Adrenal gland (tissue), 9 donors: ENCODE measurements at regions not wholly inside any gene's neighbourhood (a gene's known extent, or its start where the extent isn't known, plus 50 kb on each side); places are given as distances from the start of the nearest gene placed in this dataset.

ENCODE experiments used
- DNase-seq, 7 donors: peaks; one replicate each; pipeline ENCODE4 v3.0.0-alpha.2; 2019 to 2020
- H3K27ac ChIP-seq, 5 donors: fragments of 200-600 bp; sonication (generic) in 4 of 5; 1 replicate in 3 of 5; 2 replicates in 2 of 5; pipeline versions ENCODE4 v1.5.1 to v1.8.0; 2016 to 2020; ENCODE audit warnings: mild to moderate bottlenecking in 1 of 5
- H3K27me3 ChIP-seq: fragments of 200-600 bp; 2 replicates; pipeline ENCODE4 v1.8.0; 2021
- H3K36me3 ChIP-seq, 2 donors: fragments of 200-600 bp; replicated peaks in 1 of 2; 1 replicate in 1 of 2; 2 replicates in 1 of 2; pipeline versions ENCODE4 v1.5.1 to v1.8.0; 2018 to 2022
- H3K4me1 ChIP-seq, 2 donors: fragments of 200-600 bp; replicated peaks in 1 of 2; 1 replicate in 1 of 2; 2 replicates in 1 of 2; pipeline versions ENCODE4 v1.5.1 to v1.8.0; 2018 to 2021
- H3K4me3 ChIP-seq, 4 donors: fragments of 200-600 bp; sonication (generic) in 3 of 4; one replicate each; pipeline ENCODE4 v1.5.1; 2016 to 2018
- H3K9me3 ChIP-seq, 3 donors: fragments of 200-600 bp; sonication (generic) in 1 of 3; replicated peaks in 1 of 3; 1 replicate in 2 of 3; 2 replicates in 1 of 3; pipeline versions ENCODE4 v1.5.1 to v1.8.0; 2016 to 2021
- CTCF ChIP-seq, 6 experiments: fragments of 450-650 bp in 4 of 6; fragments of 200-600 bp in 2 of 6; sonication (generic) in 1 of 6; IDR thresholded peaks; 1 replicate in 5 of 6; 2 replicates in 1 of 6; pipeline versions ENCODE4 v1.5.1 to v1.8.0; 2016 to 2021; ENCODE audit warnings: antibody characterized with exemption in 6 of 6, mild to moderate bottlenecking in 2 of 6, moderate library complexity in 1 of 6
- POLR2A ChIP-seq, 2 donors: fragments of 450-650 bp; IDR thresholded peaks; one replicate each; pipeline ENCODE4 v1.6.1; 2017; ENCODE audit warnings: antibody characterized with exemption in 2 of 2, mild to moderate bottlenecking in 2 of 2, moderate library complexity in 1 of 2
- WGBS, 4 donors: extraction: QIAGEN DNeasy Blood & Tissue Kit in 2 of 4; methylation state at CpG; one replicate each; pipeline versions ENCODE4 v1.1.5 to v1.1.7; 2013 to 2017; 5-methylcytosine and 5-hydroxymethylcytosine counted together
- intact Hi-C, 2 donors: fragments of 100-400 bp; cut with DNase I; formaldehyde crosslinking; loops; one replicate each; pipeline versions ENCODE4 v1.14.1 to v1.15.0; 2022 to 2023
- donor health status: healthy with polysubstance abuse.
- donor health status: Bipolar disorder and iron deficiency.
- donor health status: DM: yes; HTN: yes; CAD: no.
- donor health status: DM: no; HTN: no; CAD: no.
- donor health status: DM: no; HTN: no; CAD: no.

GRCh38 chr13:89496478-89496877 lies 1825.3 kb downstream of the SLITRK5 start:
- Histone ChIP-seq H3K4me3 (no peak overlapping the region), H3K4me1 (no peaks in the 10 kb centered on the region), H3K9me3 (no peaks in the 10 kb centered on the region), H3K27me3 (no peaks in the 10 kb centered on the region), H3K36me3 (no peaks in the 10 kb centered on the region), H3K27ac (no peak overlapping the region)
- 31 to 42% (median 34%) methylated on average over 2 of the region's 2 CpGs for WGBS, 4 donors
- TF ChIP-seq POLR2A (IDR thresholded peaks at IDR 0.05) (no peak), CTCF (IDR thresholded peaks at IDR 0.05) (no peak)
- intact Hi-C loops: no loop called here
- no peak for DNase-seq

- Histone ChIP-seq H3K4me3 (no peak overlapping the region), H3K27me3 (no peaks in the 10 kb centered on the region), H3K27ac (no peak overlapping the region), H3K4me1 (no peaks in the 10 kb centered on the region), H3K9me3 (no peaks in the 10 kb centered on the region), H3K36me3 (no peaks in the 10 kb centered on the region)
- TF ChIP-seq POLR2A (IDR thresholded peaks at IDR 0.05): no peak
- TF ChIP-seq CTCF (IDR thresholded peaks at IDR 0.05): no peak
- WGBS, 4 donors: 56 to 76% (median 60%) methylated on average over 4 of the region's 4 CpGs
- no peak for DNase-seq
- intact Hi-C loops: no loop called here
These were observed 1826.5 kb downstream of the SLITRK5 start for GRCh38 chr13:89497658-89498057.

- no peaks in the 10 kb centered on the region for H3K4me1 ChIP-seq
- intact Hi-C loops: no loop called here
- TF ChIP-seq POLR2A (IDR thresholded peaks at IDR 0.05): no peak
- no peak for TF ChIP-seq CTCF (IDR thresholded peaks at IDR 0.05)
- H3K4me3 ChIP-seq: no peak overlapping the region
- no peaks in the 10 kb centered on the region for H3K27me3 ChIP-seq
- H3K27ac ChIP-seq: no peak overlapping the region
- H3K36me3 ChIP-seq: no peaks in the 10 kb centered on the region
- DNase-seq: no peak
- WGBS, 4 donors: 51 to 79% (median 60%) methylated on average over 2 of the region's 2 CpGs
- H3K9me3 ChIP-seq: no peaks in the 10 kb centered on the region
These were observed 1831.1 kb downstream of the SLITRK5 start for GRCh38 chr13:89502286-89502685.

GRCh38 chr13:89514534-89515312 lies 1832.8 kb upstream of the MIR17HG start:
- DNase-seq: peak; percentile 21 to 57 (median 35)
- no peaks in the 10 kb centered on the region for H3K9me3 ChIP-seq
- peak overlapping the region in 4 of 5 donors; percentile 26 to 87 (median 46) for H3K27ac ChIP-seq
- no peaks in the 10 kb centered on the region for H3K36me3 ChIP-seq
- no peak overlapping the region for H3K4me3 ChIP-seq
- intact Hi-C loops: no loop called here
- H3K4me1 ChIP-seq: no peaks in the 10 kb centered on the region
- TF ChIP-seq POLR2A (IDR thresholded peaks at IDR 0.05): no peak
- no peak for TF ChIP-seq CTCF (IDR thresholded peaks at IDR 0.05)
- H3K27me3 ChIP-seq: no peaks in the 10 kb centered on the region
- 37 to 49% (median 41%) methylated on average over 4 of the region's 4 CpGs for WGBS, 4 donors
